GM23338 (cell line): ENCODE measurements at regions not wholly inside any gene's neighbourhood (a gene's known extent, or its start where the extent isn't known, plus 50 kb on each side); places are given as distances from the start of the nearest gene placed in this dataset.
A peak's percentile ranks its signal among the peaks of the same experiment; 100 is the strongest.

ENCODE experiments used
- ATAC-seq: fragments of 200-7000 bp; cut with Tn5 transposase; 3 replicates; pipeline ENCODE4 v1.9.1; 2020
- DNase-seq: peaks from one replicate; pipeline ENCODE4 v3.0.0-alpha.2; 2015; ENCODE audit warnings: low spot score
- H2AFZ ChIP-seq: fragments of 200-600 bp; sonication (generic); 2 replicates; pipeline ENCODE4 v1.8.0; 2016; ENCODE audit warnings: antibody characterized with exemption, mild to moderate bottlenecking, moderate library complexity
- H3F3A ChIP-seq: fragments of 200-600 bp; sonication (generic); replicated peaks from 2 replicates; pipeline ENCODE4 v1.8.0; 2017; ENCODE audit warnings: antibody characterized with exemption, mixed run types, low read depth
- H3K27ac ChIP-seq: fragments of 200-600 bp; sonication (generic); 2 replicates; pipeline ENCODE4 v1.6.1; 2016; ENCODE audit warnings: low read depth
- H3K27me3 ChIP-seq: fragments of 200-600 bp; sonication (generic); 2 replicates; pipeline ENCODE4 v1.8.0; 2016; ENCODE audit warnings: mild to moderate bottlenecking, mixed run types, moderate library complexity; ENCODE audit not compliant: insufficient read depth
- H3K36me3 ChIP-seq: fragments of 200-600 bp; sonication (generic); 2 replicates; pipeline ENCODE4 v1.8.0; 2016; ENCODE audit warnings: mild to moderate bottlenecking; ENCODE audit not compliant: insufficient read depth
- H3K4me1 ChIP-seq: fragments of 200-600 bp; sonication (generic); 2 replicates; pipeline ENCODE4 v1.8.0; 2016; ENCODE audit warnings: mild to moderate bottlenecking, moderate library complexity; ENCODE audit not compliant: insufficient read depth
- H3K4me2 ChIP-seq: fragments of 200-600 bp; sonication (generic); 2 replicates; pipeline ENCODE4 v1.7.1; 2017; ENCODE audit warnings: mixed run types
- H3K4me3 ChIP-seq: fragments of 200-600 bp; sonication (generic); 2 replicates; pipeline ENCODE4 v1.6.1; 2016; ENCODE audit warnings: mixed run types
- H3K79me2 ChIP-seq: fragments of 200-600 bp; sonication (generic); replicated peaks from 2 replicates; pipeline ENCODE4 v1.8.0; 2017; ENCODE audit warnings: mild to moderate bottlenecking; ENCODE audit not compliant: insufficient read depth
- H3K9me2 ChIP-seq: fragments of 200-600 bp; sonication (generic); 2 replicates; pipeline ENCODE4 v1.8.0; 2017; ENCODE audit not compliant: insufficient read depth
- H4K20me1 ChIP-seq: fragments of 200-600 bp; sonication (generic); replicated peaks from 2 replicates; pipeline ENCODE4 v1.8.0; 2017; ENCODE audit warnings: mild to moderate bottlenecking; ENCODE audit not compliant: insufficient read depth
- H3K27ac Mint-ChIP-seq: 2 replicates; pipeline ENCODE4 v1.8.0; 2020; ENCODE audit warnings: inconsistent platforms, mild to moderate bottlenecking, moderate library complexity, mixed read lengths
- H3K27me3 Mint-ChIP-seq: 3 replicates; pipeline ENCODE4 v1.8.0; 2022; ENCODE audit warnings: low read depth, mild to moderate bottlenecking, moderate library complexity, mixed read lengths, inconsistent platforms; ENCODE audit not compliant: insufficient read depth, poor library complexity
- H3K36me3 Mint-ChIP-seq: 3 replicates; pipeline ENCODE4 v1.8.0; 2021; ENCODE audit warnings: low read depth, mild to moderate bottlenecking, inconsistent platforms, moderate library complexity, mixed read lengths
- H3K4me1 Mint-ChIP-seq: 3 replicates; pipeline ENCODE4 v1.8.0; 2020; ENCODE audit warnings: mild to moderate bottlenecking, inconsistent platforms, mixed read lengths
- H3K4me3 Mint-ChIP-seq: 3 replicates; pipeline ENCODE4 v1.8.0; 2021; ENCODE audit warnings: moderate library complexity, mild to moderate bottlenecking, inconsistent platforms, mixed read lengths
- H3K9me3 Mint-ChIP-seq: 3 replicates; pipeline ENCODE4 v1.8.0; 2020; ENCODE audit warnings: moderate library complexity, mild to moderate bottlenecking, inconsistent platforms, mixed read lengths
- CREB1 ChIP-seq: fragments of 250-450 bp; sonication (Bioruptor Pico); IDR thresholded peaks from 2 replicates; pipeline ENCODE4 v1.5.0; 2020; ENCODE audit warnings: low read depth, mild to moderate bottlenecking, moderate library complexity
- EZH2 ChIP-seq: fragments of 200-600 bp; sonication (generic); IDR thresholded peaks from one replicate; pipeline ENCODE4 v1.8.0; 2017; ENCODE audit warnings: antibody characterized with exemption, mild to moderate bottlenecking, low read depth; ENCODE audit not compliant: unreplicated experiment
- EZH2phosphoT487 ChIP-seq: fragments of 200-600 bp; sonication (generic); IDR thresholded peaks from one replicate; pipeline ENCODE4 v1.8.1; 2018; ENCODE audit warnings: antibody characterized with exemption; ENCODE audit not compliant: unreplicated experiment
- NANOG ChIP-seq: IDR thresholded peaks from 2 replicates; pipeline ENCODE4 v1.6.1; 2016; ENCODE audit warnings: antibody characterized with exemption, borderline replicate concordance
- POLR2AphosphoS5 ChIP-seq: IDR thresholded peaks from 2 replicates; pipeline ENCODE4 v1.6.1; 2016; ENCODE audit warnings: antibody characterized with exemption, low read depth
- STAT1 ChIP-seq: IDR thresholded peaks from one replicate; pipeline ENCODE4 v1.6.1; 2016; ENCODE audit warnings: antibody characterized with exemption; ENCODE audit not compliant: unreplicated experiment
- TF ChIP-seq, protein P1 (sequence below): IDR thresholded peaks from one replicate; pipeline ENCODE4 v1.6.1; 2018; ENCODE audit warnings: antibody characterized with exemption; ENCODE audit not compliant: unreplicated experiment
- TF ChIP-seq, protein P2 (sequence below): IDR thresholded peaks from 2 replicates; pipeline ENCODE4 v1.6.1; 2016; ENCODE audit warnings: antibody characterized with exemption
- TF ChIP-seq, protein P3 (sequence below): fragments of 250-450 bp; sonication (Bioruptor Pico); IDR thresholded peaks from 2 replicates; pipeline ENCODE4 v1.5.0; 2020; ENCODE audit warnings: mild to moderate bottlenecking, moderate library complexity

DNA sequence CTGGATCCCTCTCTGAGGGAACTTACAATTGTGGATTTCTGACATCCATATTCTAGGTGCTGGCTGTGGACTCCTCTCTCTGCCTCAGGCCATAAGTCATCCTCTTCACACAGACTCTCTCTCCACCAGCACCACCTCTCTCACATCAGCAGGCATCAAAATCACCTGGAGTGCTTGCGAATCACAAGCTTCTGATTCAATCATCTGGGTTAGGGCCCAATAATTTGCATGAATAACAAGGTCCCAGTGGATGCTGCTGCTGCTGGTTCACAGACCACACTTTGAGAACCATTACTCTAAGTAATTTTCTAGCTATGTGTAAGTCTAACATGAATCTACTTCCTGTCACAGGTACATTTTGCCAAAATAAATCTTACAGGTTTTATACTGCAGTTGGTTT, 214.9 kb downstream of the DSEL start (continued):
- TF ChIP-seq, protein P1, sequence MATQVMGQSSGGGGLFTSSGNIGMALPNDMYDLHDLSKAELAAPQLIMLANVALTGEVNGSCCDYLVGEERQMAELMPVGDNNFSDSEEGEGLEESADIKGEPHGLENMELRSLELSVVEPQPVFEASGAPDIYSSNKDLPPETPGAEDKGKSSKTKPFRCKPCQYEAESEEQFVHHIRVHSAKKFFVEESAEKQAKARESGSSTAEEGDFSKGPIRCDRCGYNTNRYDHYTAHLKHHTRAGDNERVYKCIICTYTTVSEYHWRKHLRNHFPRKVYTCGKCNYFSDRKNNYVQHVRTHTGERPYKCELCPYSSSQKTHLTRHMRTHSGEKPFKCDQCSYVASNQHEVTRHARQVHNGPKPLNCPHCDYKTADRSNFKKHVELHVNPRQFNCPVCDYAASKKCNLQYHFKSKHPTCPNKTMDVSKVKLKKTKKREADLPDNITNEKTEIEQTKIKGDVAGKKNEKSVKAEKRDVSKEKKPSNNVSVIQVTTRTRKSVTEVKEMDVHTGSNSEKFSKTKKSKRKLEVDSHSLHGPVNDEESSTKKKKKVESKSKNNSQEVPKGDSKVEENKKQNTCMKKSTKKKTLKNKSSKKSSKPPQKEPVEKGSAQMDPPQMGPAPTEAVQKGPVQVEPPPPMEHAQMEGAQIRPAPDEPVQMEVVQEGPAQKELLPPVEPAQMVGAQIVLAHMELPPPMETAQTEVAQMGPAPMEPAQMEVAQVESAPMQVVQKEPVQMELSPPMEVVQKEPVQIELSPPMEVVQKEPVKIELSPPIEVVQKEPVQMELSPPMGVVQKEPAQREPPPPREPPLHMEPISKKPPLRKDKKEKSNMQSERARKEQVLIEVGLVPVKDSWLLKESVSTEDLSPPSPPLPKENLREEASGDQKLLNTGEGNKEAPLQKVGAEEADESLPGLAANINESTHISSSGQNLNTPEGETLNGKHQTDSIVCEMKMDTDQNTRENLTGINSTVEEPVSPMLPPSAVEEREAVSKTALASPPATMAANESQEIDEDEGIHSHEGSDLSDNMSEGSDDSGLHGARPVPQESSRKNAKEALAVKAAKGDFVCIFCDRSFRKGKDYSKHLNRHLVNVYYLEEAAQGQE, result no peak
- TF ChIP-seq CREB1 (CRISPR knock-in tag), result no peak

DNA sequence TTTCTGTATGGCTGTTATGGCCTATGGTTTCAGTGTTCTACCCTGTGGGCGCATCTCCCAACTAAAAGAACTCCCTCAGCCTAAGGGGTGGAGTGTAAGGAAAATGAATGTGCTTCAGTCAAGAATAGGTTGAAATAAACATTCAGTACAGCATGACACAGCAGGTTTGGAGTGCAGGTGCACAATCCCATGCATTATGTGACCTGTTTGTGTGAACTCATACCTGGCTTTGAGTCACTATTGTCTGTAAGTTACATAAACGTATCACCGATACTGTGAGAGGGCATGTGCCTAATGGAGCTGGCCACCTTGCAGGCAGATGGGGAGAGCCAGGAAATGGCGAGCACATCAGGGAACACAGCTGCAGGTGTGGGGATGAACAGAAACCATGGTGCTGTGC, 216.0 kb downstream of the DSEL start:
- peaks cover 3% of the 10 kb centered on the region for H3K27me3 Mint-ChIP-seq

More for the DNA sequence above, 216.0 kb downstream of the DSEL start:
- peaks cover 19% of the 10 kb centered on the region for H3K36me3 Mint-ChIP-seq
- peak; percentile 50 for DNase-seq
- Histone ChIP-seq H3K36me3 (peaks cover 5% of the 10 kb centered on the region; the same call in 1 of the 2 replicates), H3K9me2 (no peaks in the 10 kb centered on the region), H2AFZ (no peak overlapping the region), H3K4me3 (no peak overlapping the region), H3K4me1 (no peaks in the 10 kb centered on the region), H3F3A (no peaks in the 10 kb centered on the region), H3K27me3 (no peaks in the 10 kb centered on the region), H3K4me2 (no peak overlapping the region), H3K79me2 (no peaks in the 10 kb centered on the region), H4K20me1 (no peaks in the 10 kb centered on the region), H3K27ac (no peak overlapping the region)
- peak overlapping the region; percentile 48; the same call in 1 of the 2 replicates for H3K27ac Mint-ChIP-seq
- no peaks in the 10 kb centered on the region for H3K4me1 Mint-ChIP-seq
- peaks cover 19% of the 10 kb centered on the region for H3K9me3 Mint-ChIP-seq
- no peak overlapping the region for H3K4me3 Mint-ChIP-seq
- no peak for ATAC-seq
- TF ChIP-seq STAT1, result no peak
- no peak for TF ChIP-seq NANOG
- no peak for TF ChIP-seq EZH2phosphoT487
- TF ChIP-seq, protein P1, result no peak
- no peak for TF ChIP-seq POLR2AphosphoS5
- no peak for TF ChIP-seq EZH2
- TF ChIP-seq, protein P2, sequence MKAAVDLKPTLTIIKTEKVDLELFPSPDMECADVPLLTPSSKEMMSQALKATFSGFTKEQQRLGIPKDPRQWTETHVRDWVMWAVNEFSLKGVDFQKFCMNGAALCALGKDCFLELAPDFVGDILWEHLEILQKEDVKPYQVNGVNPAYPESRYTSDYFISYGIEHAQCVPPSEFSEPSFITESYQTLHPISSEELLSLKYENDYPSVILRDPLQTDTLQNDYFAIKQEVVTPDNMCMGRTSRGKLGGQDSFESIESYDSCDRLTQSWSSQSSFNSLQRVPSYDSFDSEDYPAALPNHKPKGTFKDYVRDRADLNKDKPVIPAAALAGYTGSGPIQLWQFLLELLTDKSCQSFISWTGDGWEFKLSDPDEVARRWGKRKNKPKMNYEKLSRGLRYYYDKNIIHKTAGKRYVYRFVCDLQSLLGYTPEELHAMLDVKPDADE, result no peak
- TF ChIP-seq, protein P3, sequence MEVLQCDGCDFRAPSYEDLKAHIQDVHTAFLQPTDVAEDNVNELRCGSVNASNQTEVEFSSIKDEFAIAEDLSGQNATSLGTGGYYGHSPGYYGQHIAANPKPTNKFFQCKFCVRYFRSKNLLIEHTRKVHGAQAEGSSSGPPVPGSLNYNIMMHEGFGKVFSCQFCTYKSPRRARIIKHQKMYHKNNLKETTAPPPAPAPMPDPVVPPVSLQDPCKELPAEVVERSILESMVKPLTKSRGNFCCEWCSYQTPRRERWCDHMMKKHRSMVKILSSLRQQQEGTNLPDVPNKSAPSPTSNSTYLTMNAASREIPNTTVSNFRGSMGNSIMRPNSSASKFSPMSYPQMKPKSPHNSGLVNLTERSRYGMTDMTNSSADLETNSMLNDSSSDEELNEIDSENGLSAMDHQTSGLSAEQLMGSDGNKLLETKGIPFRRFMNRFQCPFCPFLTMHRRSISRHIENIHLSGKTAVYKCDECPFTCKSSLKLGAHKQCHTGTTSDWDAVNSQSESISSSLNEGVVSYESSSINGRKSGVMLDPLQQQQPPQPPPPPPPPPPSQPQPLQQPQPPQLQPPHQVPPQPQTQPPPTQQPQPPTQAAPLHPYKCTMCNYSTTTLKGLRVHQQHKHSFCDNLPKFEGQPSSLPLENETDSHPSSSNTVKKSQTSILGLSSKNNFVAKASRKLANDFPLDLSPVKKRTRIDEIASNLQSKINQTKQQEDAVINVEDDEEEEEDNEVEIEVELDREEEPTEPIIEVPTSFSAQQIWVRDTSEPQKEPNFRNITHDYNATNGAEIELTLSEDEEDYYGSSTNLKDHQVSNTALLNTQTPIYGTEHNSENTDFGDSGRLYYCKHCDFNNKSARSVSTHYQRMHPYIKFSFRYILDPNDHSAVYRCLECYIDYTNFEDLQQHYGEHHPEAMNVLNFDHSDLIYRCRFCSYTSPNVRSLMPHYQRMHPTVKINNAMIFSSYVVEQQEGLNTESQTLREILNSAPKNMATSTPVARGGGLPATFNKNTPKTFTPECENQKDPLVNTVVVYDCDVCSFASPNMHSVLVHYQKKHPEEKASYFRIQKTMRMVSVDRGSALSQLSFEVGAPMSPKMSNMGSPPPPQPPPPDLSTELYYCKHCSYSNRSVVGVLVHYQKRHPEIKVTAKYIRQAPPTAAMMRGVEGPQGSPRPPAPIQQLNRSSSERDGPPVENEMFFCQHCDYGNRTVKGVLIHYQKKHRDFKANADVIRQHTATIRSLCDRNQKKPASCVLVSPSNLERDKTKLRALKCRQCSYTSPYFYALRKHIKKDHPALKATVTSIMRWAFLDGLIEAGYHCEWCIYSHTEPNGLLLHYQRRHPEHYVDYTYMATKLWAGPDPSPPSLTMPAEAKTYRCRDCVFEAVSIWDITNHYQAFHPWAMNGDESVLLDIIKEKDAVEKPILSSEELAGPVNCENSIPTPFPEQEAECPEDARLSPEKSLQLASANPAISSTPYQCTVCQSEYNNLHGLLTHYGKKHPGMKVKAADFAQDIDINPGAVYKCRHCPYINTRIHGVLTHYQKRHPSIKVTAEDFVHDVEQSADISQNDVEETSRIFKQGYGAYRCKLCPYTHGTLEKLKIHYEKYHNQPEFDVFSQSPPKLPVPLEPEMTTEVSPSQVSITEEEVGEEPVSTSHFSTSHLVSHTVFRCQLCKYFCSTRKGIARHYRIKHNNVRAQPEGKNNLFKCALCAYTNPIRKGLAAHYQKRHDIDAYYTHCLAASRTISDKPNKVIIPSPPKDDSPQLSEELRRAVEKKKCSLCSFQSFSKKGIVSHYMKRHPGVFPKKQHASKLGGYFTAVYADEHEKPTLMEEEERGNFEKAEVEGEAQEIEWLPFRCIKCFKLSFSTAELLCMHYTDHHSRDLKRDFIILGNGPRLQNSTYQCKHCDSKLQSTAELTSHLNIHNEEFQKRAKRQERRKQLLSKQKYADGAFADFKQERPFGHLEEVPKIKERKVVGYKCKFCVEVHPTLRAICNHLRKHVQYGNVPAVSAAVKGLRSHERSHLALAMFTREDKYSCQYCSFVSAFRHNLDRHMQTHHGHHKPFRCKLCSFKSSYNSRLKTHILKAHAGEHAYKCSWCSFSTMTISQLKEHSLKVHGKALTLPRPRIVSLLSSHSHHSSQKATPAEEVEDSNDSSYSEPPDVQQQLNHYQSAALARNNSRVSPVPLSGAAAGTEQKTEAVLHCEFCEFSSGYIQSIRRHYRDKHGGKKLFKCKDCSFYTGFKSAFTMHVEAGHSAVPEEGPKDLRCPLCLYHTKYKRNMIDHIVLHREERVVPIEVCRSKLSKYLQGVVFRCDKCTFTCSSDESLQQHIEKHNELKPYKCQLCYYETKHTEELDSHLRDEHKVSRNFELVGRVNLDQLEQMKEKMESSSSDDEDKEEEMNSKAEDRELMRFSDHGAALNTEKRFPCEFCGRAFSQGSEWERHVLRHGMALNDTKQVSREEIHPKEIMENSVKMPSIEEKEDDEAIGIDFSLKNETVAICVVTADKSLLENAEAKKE, result no peak
- no peak for TF ChIP-seq CREB1 (CRISPR knock-in tag)
